Spleen (tissue), 11 donors: ENCODE measurements at regions not wholly inside any gene's neighbourhood (a gene's known extent, or its start where the extent isn't known, plus 50 kb on each side); places are given as distances from the start of the nearest gene placed in this dataset.
"Not testable (repeated sequence)": the region's sequence is repeated elsewhere in the genome, so short reads cannot be mapped to it uniquely, and the experiment has no call there.

ENCODE experiments used
- DNase-seq: peaks from one replicate; pipeline ENCODE4 v3.0.0-alpha.2; 2020
- H3K27ac ChIP-seq, 8 donors: fragments of 200-600 bp; sonication (generic) in 7 of 8; 1 replicate in 4 of 8; 2 replicates in 4 of 8; pipeline versions ENCODE4 v1.5.0 to v1.8.0; 2016 to 2021; ENCODE audit warnings: inconsistent platforms in 4 of 8, mild to moderate bottlenecking in 4 of 8, moderate library complexity in 1 of 8
- H3K27me3 ChIP-seq, 7 donors: fragments of 200-600 bp; sonication (generic) in 6 of 7; replicated peaks in 1 of 7; 1 replicate in 4 of 7; 2 replicates in 3 of 7; pipeline versions ENCODE4 v1.5.0 to v1.8.0; 2016 to 2021; ENCODE audit warnings: inconsistent platforms in 3 of 7, mild to moderate bottlenecking in 1 of 7
- H3K36me3 ChIP-seq, 6 donors: fragments of 200-600 bp; sonication (generic) in 5 of 6; 1 replicate in 4 of 6; 2 replicates in 2 of 6; pipeline versions ENCODE4 v1.5.0 to v1.8.0; 2016 to 2021; ENCODE audit warnings: inconsistent platforms in 2 of 6
- H3K4me1 ChIP-seq, 6 donors: fragments of 200-600 bp; sonication (generic) in 5 of 6; 1 replicate in 3 of 6; 2 replicates in 3 of 6; pipeline versions ENCODE4 v1.5.0 to v1.8.0; 2016 to 2021; ENCODE audit warnings: inconsistent platforms in 3 of 6
- H3K4me3 ChIP-seq, 8 donors: fragments of 200-600 bp; sonication (generic) in 7 of 8; 1 replicate in 4 of 8; 2 replicates in 4 of 8; pipeline versions ENCODE4 v1.5.0 to v1.8.0; 2016 to 2021; ENCODE audit warnings: inconsistent platforms in 4 of 8, mild to moderate bottlenecking in 4 of 8, moderate library complexity in 2 of 8
- H3K9me3 ChIP-seq, 8 donors: fragments of 200-600 bp; sonication (generic) in 7 of 8; 1 replicate in 4 of 8; 2 replicates in 4 of 8; pipeline versions ENCODE4 v1.5.0 to v1.8.0; 2016 to 2021; ENCODE audit warnings: inconsistent platforms in 4 of 8
- POLR2A ChIP-seq, 3 donors: fragments of 450-650 bp; IDR thresholded peaks; one replicate each; pipeline ENCODE4 v1.5.1; 2017; ENCODE audit warnings: antibody characterized with exemption in 3 of 3, mild to moderate bottlenecking in 1 of 3
- POLR2AphosphoS5 ChIP-seq, 3 donors: sonication (generic); formaldehyde crosslinking; IDR thresholded peaks; one replicate each; pipeline ENCODE4 v1.5.1; 2017; ENCODE audit warnings: antibody characterized with exemption in 3 of 3
- WGBS, 5 donors: extraction: QIAGEN DNeasy Blood & Tissue Kit in 3 of 5; methylation state at CpG; one replicate each; pipeline versions ENCODE4 v1.1.5 to v1.1.7; 2013 to 2018; 5-methylcytosine and 5-hydroxymethylcytosine counted together
- intact Hi-C: fragments of 100-400 bp; cut with DNase I; formaldehyde crosslinking; loops from one replicate; pipeline ENCODE4 v1.15.0; 2023; ENCODE audit warnings: low total_unique reads
- TF ChIP-seq, protein P1 (sequence below), 11 experiments: fragments of 200-600 bp in 7 of 11; fragments of 450-650 bp in 4 of 11; sonication (generic) in 4 of 11; IDR thresholded peaks in 8 of 11; conservative IDR thresholded peaks in 3 of 11; 1 replicate in 7 of 11; 2 replicates in 4 of 11; pipeline versions ENCODE4 v1.4.0 to v1.8.0; 2016 to 2021; ENCODE audit warnings: antibody characterized with exemption in 11 of 11, inconsistent platforms in 4 of 11, mild to moderate bottlenecking in 1 of 11
- donor health status: healthy with polysubstance abuse.
- donor health status: DM: no; HTN: no; CAD: no; lungs with moderate emphysema.
- donor health status: DM: no; HTN: no; CAD: no.
- donor health status: Bipolar disorder and iron deficiency.
- donor health status: healthy.
- donor health status: DM: no; HTN: no; CAD: no.
- donor health status: DM: yes; HTN: yes; CAD: no.

DNA sequence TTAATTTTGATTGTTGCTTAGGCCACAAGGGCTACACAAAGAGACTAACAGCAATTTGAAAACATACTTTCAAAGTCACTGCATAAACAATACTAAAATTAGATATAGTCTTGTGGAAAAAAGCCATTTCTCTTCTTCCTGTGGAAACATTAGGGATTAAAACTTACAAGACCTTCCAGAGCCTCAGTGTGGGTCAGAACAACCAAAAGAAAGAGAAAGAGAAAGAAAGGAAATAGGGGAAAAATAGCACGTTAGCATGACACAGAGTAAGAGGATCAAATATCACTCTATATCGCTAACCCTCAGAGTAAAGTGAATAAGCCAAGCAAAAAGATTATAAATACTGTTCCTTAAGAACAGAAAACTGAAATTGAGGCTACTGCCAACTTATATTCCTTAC is 127.8 kb upstream of the DIAPH2 start:
- no peak for DNase-seq
- TF ChIP-seq POLR2AphosphoS5 (IDR thresholded peaks at IDR 0.05) = no peak
- TF ChIP-seq, protein P1, sequence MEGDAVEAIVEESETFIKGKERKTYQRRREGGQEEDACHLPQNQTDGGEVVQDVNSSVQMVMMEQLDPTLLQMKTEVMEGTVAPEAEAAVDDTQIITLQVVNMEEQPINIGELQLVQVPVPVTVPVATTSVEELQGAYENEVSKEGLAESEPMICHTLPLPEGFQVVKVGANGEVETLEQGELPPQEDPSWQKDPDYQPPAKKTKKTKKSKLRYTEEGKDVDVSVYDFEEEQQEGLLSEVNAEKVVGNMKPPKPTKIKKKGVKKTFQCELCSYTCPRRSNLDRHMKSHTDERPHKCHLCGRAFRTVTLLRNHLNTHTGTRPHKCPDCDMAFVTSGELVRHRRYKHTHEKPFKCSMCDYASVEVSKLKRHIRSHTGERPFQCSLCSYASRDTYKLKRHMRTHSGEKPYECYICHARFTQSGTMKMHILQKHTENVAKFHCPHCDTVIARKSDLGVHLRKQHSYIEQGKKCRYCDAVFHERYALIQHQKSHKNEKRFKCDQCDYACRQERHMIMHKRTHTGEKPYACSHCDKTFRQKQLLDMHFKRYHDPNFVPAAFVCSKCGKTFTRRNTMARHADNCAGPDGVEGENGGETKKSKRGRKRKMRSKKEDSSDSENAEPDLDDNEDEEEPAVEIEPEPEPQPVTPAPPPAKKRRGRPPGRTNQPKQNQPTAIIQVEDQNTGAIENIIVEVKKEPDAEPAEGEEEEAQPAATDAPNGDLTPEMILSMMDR (IDR thresholded peaks at IDR 0.05 in 8 of 11, conservative IDR thresholded peaks at IDR 0.05 in 3 of 11) = no peak
- WGBS, 5 donors = 47 to 82% (median 68%) methylated on average over 2 of the region's 2 CpGs
- H3K27ac ChIP-seq = no peak overlapping the region
- H3K4me1 ChIP-seq = no peaks in the 10 kb centered on the region
- H3K36me3 ChIP-seq = no peaks in the 10 kb centered on the region
- H3K9me3 ChIP-seq = no peaks in the 10 kb centered on the region
- no peaks in the 10 kb centered on the region for H3K27me3 ChIP-seq
- intact Hi-C loops = no loop called here
- H3K4me3 ChIP-seq = no peak overlapping the region

DNA sequence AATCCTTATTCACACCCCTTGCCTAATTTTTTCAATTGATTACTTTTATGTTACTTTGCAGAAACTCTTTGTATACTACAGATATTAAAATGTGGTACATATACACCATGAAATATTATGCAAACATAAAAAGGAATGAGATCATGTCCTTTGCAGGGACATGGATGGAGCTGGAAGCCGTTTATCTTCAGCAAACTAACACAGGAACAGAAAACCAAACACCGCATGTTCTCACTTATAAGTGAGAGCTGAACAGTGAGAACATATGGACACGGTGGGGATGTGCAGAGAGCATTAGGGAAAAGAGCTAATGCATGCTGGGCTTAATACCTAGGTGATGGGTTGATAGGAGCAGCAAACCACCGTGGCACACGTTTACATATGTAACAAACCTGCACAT is 123.5 kb upstream of the DIAPH2 start:
- H3K4me3 ChIP-seq, H3K36me3 ChIP-seq, H3K4me1 ChIP-seq, H3K27ac ChIP-seq, DNase-seq, H3K27me3 ChIP-seq, H3K9me3 ChIP-seq, intact Hi-C loops: not testable (repeated sequence)
- 62 to 91% (median 73%) methylated on average over 5 of the region's 5 CpGs for WGBS, 5 donors

DNA sequence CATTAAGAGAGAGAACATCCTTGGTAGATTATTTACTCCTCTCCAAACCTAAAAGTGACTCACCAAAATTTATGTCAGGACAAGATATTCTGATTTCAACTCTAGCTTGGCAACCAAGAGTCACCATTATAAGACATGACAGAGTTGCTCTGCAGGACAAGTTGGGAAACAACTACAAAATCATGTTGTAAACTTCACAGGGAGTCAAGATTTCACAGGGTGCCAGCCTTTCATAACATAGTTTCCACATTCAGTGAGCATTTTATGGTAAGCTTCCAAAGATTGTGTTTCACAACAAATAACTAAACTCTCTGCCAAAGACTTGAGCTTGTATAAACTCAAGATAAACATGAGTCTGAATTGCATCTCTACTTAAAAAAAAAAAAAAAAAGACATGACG is 121.0 kb upstream of the DIAPH2 start:
- Histone ChIP-seq H3K27me3 (no peaks in the 10 kb centered on the region), H3K27ac (no peak overlapping the region), H3K9me3 (no peaks in the 10 kb centered on the region), H3K4me3 (no peak overlapping the region), H3K36me3 (no peaks in the 10 kb centered on the region), H3K4me1 (no peaks in the 10 kb centered on the region)
- no peak for DNase-seq
- intact Hi-C loops = no loop called here
- TF ChIP-seq POLR2A (IDR thresholded peaks at IDR 0.05) = no peak
- TF ChIP-seq, protein P1 (IDR thresholded peaks at IDR 0.05 in 8 of 11, conservative IDR thresholded peaks at IDR 0.05 in 3 of 11) = no peak
- no peak for TF ChIP-seq POLR2AphosphoS5 (IDR thresholded peaks at IDR 0.05)
- WGBS, 5 donors = 25 to 75% (median 68%) methylated on average over 1 of the region's 1 CpG

DNA sequence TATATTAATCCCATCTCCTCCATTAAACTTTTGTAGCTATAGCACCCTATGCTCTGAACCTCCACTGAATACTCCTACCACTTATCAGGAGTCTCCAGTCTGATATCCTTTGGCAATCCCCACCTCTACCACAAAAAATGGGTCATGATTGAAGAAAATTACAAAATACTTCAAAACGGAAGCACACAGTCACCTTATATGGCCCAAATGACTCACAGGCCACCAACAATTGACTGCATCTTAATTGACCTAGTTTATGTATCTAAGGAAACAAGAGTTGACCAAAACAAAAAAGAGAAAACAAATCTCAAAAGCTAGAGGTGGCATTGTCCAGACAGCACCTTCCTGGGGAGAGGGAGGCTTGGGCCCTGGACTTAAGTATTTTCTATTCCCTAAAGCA is 120.0 kb upstream of the DIAPH2 start:
- no peak for DNase-seq
- Histone ChIP-seq H3K27me3 (no peaks in the 10 kb centered on the region), H3K4me3 (no peak overlapping the region), H3K9me3 (no peaks in the 10 kb centered on the region), H3K36me3 (no peaks in the 10 kb centered on the region), H3K4me1 (no peaks in the 10 kb centered on the region), H3K27ac (no peak overlapping the region)
- WGBS, 5 donors = 27 to 76% (median 64%) methylated on average over 1 of the region's 1 CpG
- TF ChIP-seq, protein P1 (IDR thresholded peaks at IDR 0.05 in 8 of 11, conservative IDR thresholded peaks at IDR 0.05 in 3 of 11) = no peak
- no peak for TF ChIP-seq POLR2A (IDR thresholded peaks at IDR 0.05)
- no peak for TF ChIP-seq POLR2AphosphoS5 (IDR thresholded peaks at IDR 0.05)
- intact Hi-C loops = no loop called here

DNA sequence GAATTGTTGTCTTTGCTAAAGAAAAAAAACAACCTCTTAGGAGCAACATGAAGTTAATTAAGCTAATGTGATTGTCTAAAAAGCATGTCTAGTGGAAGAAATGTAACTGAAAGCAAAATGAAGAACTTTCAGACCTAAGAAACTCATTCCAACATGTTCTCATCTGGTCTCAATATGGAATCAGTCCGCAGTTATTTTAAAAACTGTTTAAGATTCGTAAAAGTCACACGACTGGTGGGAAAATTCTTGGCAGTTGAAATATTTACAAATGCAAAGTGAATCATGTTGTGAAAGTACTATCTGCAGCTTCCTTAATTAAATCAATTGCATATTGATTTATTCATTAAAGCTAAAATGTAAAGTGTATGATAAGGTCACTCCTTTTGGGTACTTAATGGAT is 117.8 kb upstream of the DIAPH2 start:
- H3K27me3 ChIP-seq = no peaks in the 10 kb centered on the region
- H3K36me3 ChIP-seq = no peaks in the 10 kb centered on the region
- no peak overlapping the region for H3K4me3 ChIP-seq
- H3K4me1 ChIP-seq = no peaks in the 10 kb centered on the region
- intact Hi-C loops = no loop called here
- no peaks in the 10 kb centered on the region for H3K9me3 ChIP-seq
- 82 to 96% (median 91%) methylated on average over 3 of the region's 3 CpGs for WGBS, 5 donors
- TF ChIP-seq, protein P1 (IDR thresholded peaks at IDR 0.05 in 8 of 11, conservative IDR thresholded peaks at IDR 0.05 in 3 of 11) = no peak
- TF ChIP-seq POLR2A (IDR thresholded peaks at IDR 0.05) (no peak), POLR2AphosphoS5 (IDR thresholded peaks at IDR 0.05) (no peak)
- no peak overlapping the region for H3K27ac ChIP-seq
- no peak for DNase-seq
